GM10266 (cell line): ENCODE measurements at regions not wholly inside any gene's neighbourhood (a gene's known extent, or its start where the extent isn't known, plus 50 kb on each side); places are given as distances from the start of the nearest gene placed in this dataset.

ENCODE experiments used
- DNase-seq: peaks from one replicate; pipeline ENCODE4 v3.0.0; 2012; ENCODE audit errors: extremely low spot score
- TF ChIP-seq, protein P1 (sequence below): IDR thresholded peaks from 2 replicates; pipeline ENCODE4 v1.5.1; 2012; ENCODE audit warnings: mild to moderate bottlenecking, low read depth; ENCODE audit not compliant: control insufficient read depth, insufficient read depth; ENCODE audit errors: missing control alignments

DNA sequence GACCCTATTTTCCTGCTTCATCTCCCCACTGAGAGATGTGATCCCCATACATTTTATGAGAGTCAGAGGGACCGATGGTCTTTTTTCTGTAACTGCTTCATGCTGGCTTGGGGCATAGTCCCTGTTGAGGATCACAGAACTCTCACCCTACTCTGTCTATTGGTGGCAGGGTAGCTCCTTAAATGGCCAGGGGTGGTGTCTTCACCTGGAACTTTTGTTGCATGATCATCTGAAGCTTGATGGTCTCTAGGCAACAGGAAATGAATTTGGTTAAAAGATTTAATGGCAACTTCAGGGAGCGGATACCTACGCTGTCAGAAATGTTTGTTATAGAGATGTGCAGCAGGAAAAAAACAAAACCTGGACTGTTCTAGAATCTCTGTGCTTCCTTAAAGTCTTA lies 87.0 kb upstream of the GLIS3 start:
- TF ChIP-seq, protein P1, sequence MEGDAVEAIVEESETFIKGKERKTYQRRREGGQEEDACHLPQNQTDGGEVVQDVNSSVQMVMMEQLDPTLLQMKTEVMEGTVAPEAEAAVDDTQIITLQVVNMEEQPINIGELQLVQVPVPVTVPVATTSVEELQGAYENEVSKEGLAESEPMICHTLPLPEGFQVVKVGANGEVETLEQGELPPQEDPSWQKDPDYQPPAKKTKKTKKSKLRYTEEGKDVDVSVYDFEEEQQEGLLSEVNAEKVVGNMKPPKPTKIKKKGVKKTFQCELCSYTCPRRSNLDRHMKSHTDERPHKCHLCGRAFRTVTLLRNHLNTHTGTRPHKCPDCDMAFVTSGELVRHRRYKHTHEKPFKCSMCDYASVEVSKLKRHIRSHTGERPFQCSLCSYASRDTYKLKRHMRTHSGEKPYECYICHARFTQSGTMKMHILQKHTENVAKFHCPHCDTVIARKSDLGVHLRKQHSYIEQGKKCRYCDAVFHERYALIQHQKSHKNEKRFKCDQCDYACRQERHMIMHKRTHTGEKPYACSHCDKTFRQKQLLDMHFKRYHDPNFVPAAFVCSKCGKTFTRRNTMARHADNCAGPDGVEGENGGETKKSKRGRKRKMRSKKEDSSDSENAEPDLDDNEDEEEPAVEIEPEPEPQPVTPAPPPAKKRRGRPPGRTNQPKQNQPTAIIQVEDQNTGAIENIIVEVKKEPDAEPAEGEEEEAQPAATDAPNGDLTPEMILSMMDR, result peak; percentile 31
- DNase-seq, result no peak

DNA sequence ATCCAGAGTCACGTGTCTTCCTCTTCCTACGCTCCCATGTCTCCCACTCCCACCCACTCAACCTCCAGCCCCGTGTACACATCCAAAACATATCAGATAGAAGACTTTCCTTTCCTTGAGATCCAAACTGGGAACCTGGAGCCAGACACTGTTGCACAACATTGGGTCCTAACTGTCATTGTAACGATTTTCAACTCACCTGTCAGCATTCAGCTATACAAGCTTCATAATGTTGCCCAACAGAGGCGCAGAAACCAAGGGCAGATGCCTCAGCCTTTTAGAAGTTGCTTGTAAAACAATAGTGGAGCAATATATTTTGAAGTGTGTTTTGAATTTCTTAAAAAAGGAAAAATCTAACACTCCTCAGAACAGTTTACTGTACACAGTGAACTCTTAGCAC lies 84.9 kb upstream of the GLIS3 start:
- no peak for DNase-seq
- TF ChIP-seq, protein P1, result no peak

DNA sequence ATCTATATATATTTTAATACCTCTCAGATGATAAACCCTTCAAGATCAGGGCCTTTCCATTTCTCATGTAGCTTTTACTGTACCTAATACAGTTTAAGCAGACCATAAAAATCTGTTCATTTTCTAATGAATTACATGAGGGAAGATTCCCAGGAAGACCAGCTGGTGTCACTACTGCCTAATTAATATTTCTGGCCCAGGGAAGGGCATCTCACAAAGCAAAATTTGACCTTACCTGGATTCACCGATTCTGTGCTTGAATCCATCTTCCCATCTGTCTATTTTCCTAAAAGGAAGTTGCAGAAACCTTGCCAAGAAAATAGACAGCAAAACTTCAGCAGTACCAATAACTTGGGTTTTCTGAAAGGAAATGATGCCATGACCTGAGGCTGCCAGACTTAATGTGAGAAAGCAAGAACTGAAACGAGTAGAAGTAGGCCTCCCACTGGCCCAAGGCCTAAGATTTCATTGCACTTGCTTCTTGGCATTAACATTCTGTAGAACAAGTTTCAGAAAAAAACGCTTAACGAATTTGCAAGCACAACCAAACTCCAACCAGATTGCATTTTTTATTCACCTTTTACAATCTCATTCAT lies 83.0 kb upstream of the GLIS3 start:
- peak; percentile 32 for DNase-seq
- TF ChIP-seq, protein P1, result peak; percentile 58

DNA sequence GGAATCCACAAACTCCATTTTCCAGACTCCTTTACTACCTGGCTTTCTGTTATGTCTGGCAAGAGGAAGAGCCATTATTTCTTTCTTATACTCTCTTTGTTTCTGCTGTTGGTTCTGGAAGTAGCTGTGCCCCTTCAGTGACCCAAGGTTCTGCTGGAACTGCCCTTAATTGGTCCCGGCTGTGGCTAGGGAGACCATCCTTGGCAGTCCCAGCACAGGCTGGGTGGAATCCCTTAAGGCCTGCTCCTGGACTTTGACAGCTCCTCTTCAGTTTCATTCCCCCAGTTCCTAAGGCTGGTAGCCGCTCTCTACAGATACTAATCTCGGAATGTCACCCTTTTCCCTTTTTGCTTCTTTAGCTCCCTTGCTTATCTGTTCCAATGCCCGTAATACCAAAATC lies 81.9 kb upstream of the GLIS3 start:
- TF ChIP-seq, protein P1, result no peak
- DNase-seq, result no peak

DNA sequence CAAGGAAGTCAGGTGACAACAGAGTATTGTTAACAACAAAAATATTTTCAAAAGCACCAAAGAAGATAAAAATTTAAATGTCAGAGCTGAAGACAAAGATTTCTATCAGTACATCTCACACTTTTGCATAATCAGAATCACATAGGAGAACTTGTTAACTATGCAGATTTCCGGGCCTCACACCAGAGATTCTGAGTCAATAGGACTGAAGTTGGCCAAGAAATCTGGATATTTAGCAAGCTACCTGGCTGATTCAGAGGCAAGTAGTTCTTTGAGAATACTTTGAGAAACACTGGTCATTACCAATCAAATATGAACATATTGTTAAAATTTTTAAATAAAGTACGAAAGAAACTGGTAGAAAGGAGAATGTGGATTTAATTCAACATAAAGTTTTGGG lies 80.5 kb upstream of the GLIS3 start:
- TF ChIP-seq, protein P1, result no peak
- DNase-seq, result no peak

DNA sequence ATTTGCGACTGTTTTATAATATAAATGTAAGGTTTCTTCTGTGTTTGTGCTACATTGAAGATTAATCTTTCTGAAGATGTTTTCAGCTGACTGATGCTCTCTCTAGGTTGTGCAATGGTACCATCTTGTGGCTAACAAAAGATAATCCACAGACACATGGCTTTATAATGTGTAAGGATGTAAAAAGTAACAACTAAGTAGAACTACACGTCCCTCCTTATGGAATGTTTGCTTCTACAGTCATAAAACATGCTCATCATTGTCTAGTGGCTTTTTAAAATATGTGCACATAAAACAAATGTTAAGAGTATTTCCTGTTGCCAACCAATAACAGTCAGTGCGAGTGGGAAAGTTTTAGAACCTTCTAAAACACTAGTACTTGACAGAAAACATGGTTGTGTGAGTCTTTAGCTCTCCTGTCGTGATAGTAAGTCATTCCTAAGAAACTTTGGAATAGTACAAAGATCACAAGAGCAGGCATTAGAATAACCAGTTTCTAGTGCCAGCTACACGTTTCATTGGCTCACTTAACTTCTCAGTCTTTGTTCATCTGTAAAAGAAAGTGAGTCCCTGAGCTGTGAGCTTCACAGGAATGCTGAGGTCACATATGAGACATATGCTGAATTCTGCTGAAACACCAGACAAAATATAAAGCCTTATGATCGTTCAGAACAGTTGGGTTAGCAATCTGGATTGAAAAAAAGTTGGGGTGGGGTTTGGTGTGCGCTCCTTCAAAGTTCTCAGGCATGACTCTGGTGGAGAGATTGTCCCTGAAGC lies 75.7 kb upstream of the GLIS3 start:
- DNase-seq, result no peak
- TF ChIP-seq, protein P1, result peak; percentile 36

DNA sequence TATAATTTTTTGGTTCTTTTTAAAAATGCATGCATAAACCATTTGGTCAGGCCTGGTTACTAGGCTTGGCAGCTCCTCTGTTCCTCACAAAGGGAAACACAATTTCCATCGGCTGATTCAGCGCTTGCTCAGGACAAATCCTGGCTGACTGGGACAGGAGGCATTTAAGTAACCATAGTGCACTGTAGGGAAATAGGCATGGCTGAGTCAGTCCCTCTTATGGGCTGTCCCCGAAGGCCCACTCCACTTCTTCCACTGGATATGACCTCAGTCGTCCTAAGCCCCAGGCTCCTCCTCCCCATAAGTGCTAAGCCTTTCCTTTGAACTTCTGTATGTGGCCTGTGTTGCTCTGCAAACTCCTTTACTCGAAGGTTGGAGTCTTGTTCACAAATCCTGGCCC lies 71.2 kb upstream of the GLIS3 start:
- no peak for DNase-seq
- TF ChIP-seq, protein P1, result no peak
